NCI-H2227 (cell line): ENCODE measurements at regions not wholly inside any gene's neighbourhood (a gene's known extent, or its start where the extent isn't known, plus 50 kb on each side); places are given as distances from the start of the nearest gene placed in this dataset.
"Not testable (repeated sequence)": the region's sequence is repeated elsewhere in the genome, so short reads cannot be mapped to it uniquely, and the experiment has no call there.

Experiments used
- DNase-seq: peaks from one replicate; lab custom pipeline; 2025; ENCODE audit not compliant: unreplicated experiment; lab: John Stamatoyannopoulos, UW

GRCh38 chr11:29100967-29101366 lies 915.9 kb downstream of the KCNA4 start:
- no peak for DNase-seq

GRCh38 chr11:29095821-29096220 lies 921.0 kb downstream of the KCNA4 start:
- no peak for DNase-seq

- DNase-seq = no peak
These were observed 923.3 kb downstream of the KCNA4 start for GRCh38 chr11:29093416-29094120.

- DNase-seq = no peak
These were observed 929.5 kb downstream of the KCNA4 start for GRCh38 chr11:29087200-29087812.

- no peak for DNase-seq
These were observed 941.1 kb downstream of the KCNA4 start for GRCh38 chr11:29075726-29076125.

- DNase-seq = no peak
These were observed 953.0 kb downstream of the KCNA4 start for GRCh38 chr11:29063630-29064361.

- DNase-seq = no peak
These were observed 953.3 kb downstream of the METTL15 start for GRCh38 chr11:29061452-29061851.

- not testable (repeated sequence) for DNase-seq
These were observed 948.3 kb downstream of the METTL15 start for GRCh38 chr11:29056487-29056886.

- no peak for DNase-seq
These were observed 943.7 kb downstream of the METTL15 start for GRCh38 chr11:29051935-29052334.

- not testable (repeated sequence) for DNase-seq
These were observed 942.8 kb downstream of the METTL15 start for GRCh38 chr11:29050962-29051361.

GRCh38 chr11:29040489-29040888 lies 932.3 kb downstream of the METTL15 start:
- DNase-seq = no peak

GRCh38 chr11:29032384-29033149 lies 924.4 kb downstream of the METTL15 start:
- DNase-seq = no peak

- no peak for DNase-seq
These were observed 921.3 kb downstream of the METTL15 start for GRCh38 chr11:29029452-29029851.

GRCh38 chr11:29027436-29027835 lies 919.2 kb downstream of the METTL15 start:
- no peak for DNase-seq

- no peak for DNase-seq
These were observed 918.1 kb downstream of the METTL15 start for GRCh38 chr11:29026286-29026685.

GRCh38 chr11:29025001-29025400 lies 916.8 kb downstream of the METTL15 start:
- no peak for DNase-seq

GRCh38 chr11:29024386-29024785 lies 916.2 kb downstream of the METTL15 start:
- DNase-seq = no peak

GRCh38 chr11:29023761-29024160 lies 915.6 kb downstream of the METTL15 start:
- no peak for DNase-seq

- DNase-seq = no peak
These were observed 914.5 kb downstream of the METTL15 start for GRCh38 chr11:29022676-29023075.

- no peak for DNase-seq
These were observed 911.9 kb downstream of the METTL15 start for GRCh38 chr11:29019960-29020683.

GRCh38 chr11:29018631-29019030 lies 910.4 kb downstream of the METTL15 start:
- DNase-seq = no peak
